PC-9 (cell line): ENCODE measurements at regions not wholly inside any gene's neighbourhood (a gene's known extent, or its start where the extent isn't known, plus 50 kb on each side); places are given as distances from the start of the nearest gene placed in this dataset.

Experiments
- BruUV-seq: library from RNA; stranded (reverse); fragments of 400-500 nt; replicated peaks from 2 replicates; lab custom pipeline; 2021; lab: Mats Ljungman, UMichigan
- CTCF ChIA-PET: fragments of 300-600 bp; sonication (Branson Sonifier 250); formaldehyde crosslinking; loops from one replicate; lab custom pipeline; 2022; ENCODE audit warnings: antibody characterized with exemption; lab: Charles Lee
- POLR2A ChIA-PET: fragments of 300-600 bp; sonication (Branson Sonifier 250); formaldehyde crosslinking; loops from one replicate; lab custom pipeline; 2022; ENCODE audit warnings: antibody characterized with exemption; ENCODE audit not compliant: unreplicated experiment; lab: Charles Lee
- DNase-seq, 2 experiments: peaks; one replicate each; pipeline versions ENCODE4 v3.0.0 to v3.0.0-alpha.2; 2015 to 2022; ENCODE audit warnings: mixed read lengths in 1 of 2
- H2AFZ ChIP-seq: fragments of 200-600 bp; sonication (generic); 2 replicates; pipeline ENCODE4 v1.8.1; 2017; ENCODE audit warnings: antibody characterized with exemption
- H3F3A ChIP-seq: fragments of 200-600 bp; sonication (generic); 2 replicates; pipeline ENCODE4 v1.8.1; 2017; ENCODE audit warnings: antibody characterized with exemption, mild to moderate bottlenecking, low read depth; ENCODE audit not compliant: insufficient read depth
- H3K27ac ChIP-seq: fragments of 200-600 bp; sonication (generic); 2 replicates; pipeline ENCODE4 v1.6.1; 2016; ENCODE audit warnings: mixed run types
- H3K27me3 ChIP-seq: fragments of 200-600 bp; sonication (generic); 2 replicates; pipeline ENCODE4 v1.6.1; 2016; ENCODE audit warnings: low read depth, mixed run types; ENCODE audit not compliant: insufficient read depth
- H3K36me3 ChIP-seq: fragments of 200-600 bp; sonication (generic); 2 replicates; pipeline ENCODE4 v1.6.1; 2016; ENCODE audit warnings: low read depth, mixed run types
- H3K4me1 ChIP-seq: fragments of 200-600 bp; sonication (generic); replicated peaks from 2 replicates; pipeline ENCODE4 v1.6.1; 2016; ENCODE audit warnings: mixed run types; ENCODE audit not compliant: insufficient read depth
- H3K4me2 ChIP-seq: fragments of 200-600 bp; sonication (generic); 2 replicates; pipeline ENCODE4 v1.6.1; 2017; ENCODE audit warnings: mixed run types
- H3K4me3 ChIP-seq: fragments of 200-600 bp; sonication (generic); 2 replicates; pipeline ENCODE4 v1.6.1; 2016; ENCODE audit warnings: mixed run types
- H3K79me2 ChIP-seq: fragments of 200-600 bp; sonication (generic); 2 replicates; pipeline ENCODE4 v1.6.1; 2017; ENCODE audit warnings: low read depth, mixed run types
- H3K9me2 ChIP-seq: fragments of 200-600 bp; sonication (generic); 2 replicates; pipeline ENCODE4 v1.8.1; 2017; ENCODE audit warnings: mild to moderate bottlenecking; ENCODE audit not compliant: insufficient read depth
- H3K9me3 ChIP-seq: fragments of 200-600 bp; sonication (generic); 2 replicates; pipeline ENCODE4 v1.8.1; 2016; ENCODE audit warnings: low read depth; ENCODE audit not compliant: insufficient read depth
- H4K20me1 ChIP-seq: fragments of 200-600 bp; sonication (generic); 2 replicates; pipeline ENCODE4 v1.8.1; 2017; ENCODE audit not compliant: insufficient read depth
- CTCF ChIP-seq: fragments of 200-600 bp; sonication (generic); conservative IDR thresholded peaks from 2 replicates; pipeline ENCODE4 v1.6.1; 2017; ENCODE audit warnings: mixed run types, antibody characterized with exemption, mild to moderate bottlenecking, moderate library complexity
- EZH2 ChIP-seq: fragments of 200-600 bp; sonication (generic); IDR thresholded peaks from 2 replicates; pipeline ENCODE4 v1.8.0; 2017; ENCODE audit warnings: antibody characterized with exemption, low read depth
- intact Hi-C: fragments of 100-400 bp; cut with micrococcal nuclease; formaldehyde crosslinking; loops from one replicate; pipeline ENCODE4 v1.10.0; 2022; ENCODE audit not compliant: unreplicated experiment

GRCh38 chr6:122008101-122008999 is 391.1 kb upstream of the HSF2 start:
- Histone ChIP-seq H3K4me3 (no peak overlapping the region), H2AFZ (no peak overlapping the region), H3K9me2 (no peaks in the 10 kb centered on the region), H3K4me1 (no peaks in the 10 kb centered on the region), H3K9me3 (no peaks in the 10 kb centered on the region), H3K27ac (no peak overlapping the region), H3F3A (no peaks in the 10 kb centered on the region), H3K4me2 (no peak overlapping the region), H3K36me3 (no peaks in the 10 kb centered on the region), H4K20me1 (no peaks in the 10 kb centered on the region), H3K79me2 (no peaks in the 10 kb centered on the region), H3K27me3 (no peaks in the 10 kb centered on the region)
- intact Hi-C loops: no loop called here
- no peak for DNase-seq
- TF ChIP-seq CTCF (no peak), EZH2 (no peak)
- BruUV-seq: no TSS peak
- POLR2A ChIA-PET: no interaction called here
- CTCF ChIA-PET: no interaction called here

GRCh38 chr6:122009000-122009350 is 390.5 kb upstream of the HSF2 start:
- no peak for DNase-seq
- Histone ChIP-seq H3K79me2 (no peaks in the 10 kb centered on the region), H3K9me2 (no peaks in the 10 kb centered on the region), H3F3A (no peaks in the 10 kb centered on the region), H2AFZ (no peak overlapping the region), H3K27me3 (no peaks in the 10 kb centered on the region), H3K9me3 (no peaks in the 10 kb centered on the region), H3K27ac (no peak overlapping the region), H3K4me2 (no peak overlapping the region), H3K4me3 (no peak overlapping the region), H3K36me3 (no peaks in the 10 kb centered on the region), H3K4me1 (no peaks in the 10 kb centered on the region), H4K20me1 (no peaks in the 10 kb centered on the region)
- intact Hi-C loops: no loop called here
- BruUV-seq: no TSS peak
- TF ChIP-seq CTCF: no peak
- no peak for TF ChIP-seq EZH2
- ChIA-PET POLR2A (no interaction called here), CTCF (no interaction called here)

GRCh38 chr6:122012578-122012977 is 386.9 kb upstream of the HSF2 start:
- Histone ChIP-seq H3K27me3 (no peaks in the 10 kb centered on the region), H3K4me3 (no peak overlapping the region), H3K9me2 (no peaks in the 10 kb centered on the region), H3K4me1 (no peaks in the 10 kb centered on the region), H4K20me1 (no peaks in the 10 kb centered on the region), H3K9me3 (no peaks in the 10 kb centered on the region), H3K27ac (no peak overlapping the region), H2AFZ (no peak overlapping the region), H3K36me3 (no peaks in the 10 kb centered on the region), H3K79me2 (no peaks in the 10 kb centered on the region), H3K4me2 (no peak overlapping the region), H3F3A (no peaks in the 10 kb centered on the region)
- intact Hi-C loops: no loop called here
- no peak for DNase-seq
- no TSS peak for BruUV-seq
- ChIA-PET CTCF (no interaction called here), POLR2A (no interaction called here)
- TF ChIP-seq CTCF: no peak
- no peak for TF ChIP-seq EZH2
